ENCODE measurements at regions not wholly inside any gene's neighbourhood (a gene's known extent, or its start where the extent isn't known, plus 50 kb on each side); places are given as distances from the start of the nearest gene placed in this dataset.

DNA sequence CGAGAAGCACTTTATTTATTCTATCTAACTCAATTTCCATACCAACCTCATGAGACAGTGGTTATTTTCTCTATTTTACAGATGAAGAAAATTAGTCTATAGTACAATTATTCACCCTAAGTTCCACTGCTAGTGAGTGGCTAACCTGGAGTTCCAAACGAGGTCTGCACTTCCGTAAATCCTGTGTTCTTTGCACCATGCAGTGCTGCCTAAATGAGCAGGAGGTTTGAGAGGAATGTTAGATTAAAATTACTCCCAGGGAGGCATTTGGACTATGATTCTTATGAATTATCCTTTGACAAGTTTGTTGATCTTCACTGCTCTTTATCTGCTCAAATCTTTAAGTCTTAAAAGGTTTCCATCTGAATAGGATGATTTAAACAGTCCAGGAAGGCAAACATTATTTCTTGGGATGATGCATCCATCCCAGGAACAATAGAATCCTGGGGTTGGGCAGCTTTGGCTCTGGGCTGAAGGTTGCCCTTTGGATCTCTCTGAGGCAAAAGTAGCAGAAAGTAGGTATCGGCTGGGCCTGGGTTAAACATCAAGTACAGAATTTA lies 400.8 kb downstream of the REEP3 start:
- TF ChIP-seq, protein P1, sequence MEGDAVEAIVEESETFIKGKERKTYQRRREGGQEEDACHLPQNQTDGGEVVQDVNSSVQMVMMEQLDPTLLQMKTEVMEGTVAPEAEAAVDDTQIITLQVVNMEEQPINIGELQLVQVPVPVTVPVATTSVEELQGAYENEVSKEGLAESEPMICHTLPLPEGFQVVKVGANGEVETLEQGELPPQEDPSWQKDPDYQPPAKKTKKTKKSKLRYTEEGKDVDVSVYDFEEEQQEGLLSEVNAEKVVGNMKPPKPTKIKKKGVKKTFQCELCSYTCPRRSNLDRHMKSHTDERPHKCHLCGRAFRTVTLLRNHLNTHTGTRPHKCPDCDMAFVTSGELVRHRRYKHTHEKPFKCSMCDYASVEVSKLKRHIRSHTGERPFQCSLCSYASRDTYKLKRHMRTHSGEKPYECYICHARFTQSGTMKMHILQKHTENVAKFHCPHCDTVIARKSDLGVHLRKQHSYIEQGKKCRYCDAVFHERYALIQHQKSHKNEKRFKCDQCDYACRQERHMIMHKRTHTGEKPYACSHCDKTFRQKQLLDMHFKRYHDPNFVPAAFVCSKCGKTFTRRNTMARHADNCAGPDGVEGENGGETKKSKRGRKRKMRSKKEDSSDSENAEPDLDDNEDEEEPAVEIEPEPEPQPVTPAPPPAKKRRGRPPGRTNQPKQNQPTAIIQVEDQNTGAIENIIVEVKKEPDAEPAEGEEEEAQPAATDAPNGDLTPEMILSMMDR (IDR thresholded peaks at IDR 0.05; ENCODE audit: borderline replicate concordance, control extremely low read depth, extremely low read depth, insufficient read depth, missing control alignments), result no peak
- no peak for DNase-seq (ENCODE audit: low spot score)
- in situ Hi-C loops (cut with MboI; ENCODE audit: low sequenced_read_pairs, unreplicated experiment), result no loop called here

DNA sequence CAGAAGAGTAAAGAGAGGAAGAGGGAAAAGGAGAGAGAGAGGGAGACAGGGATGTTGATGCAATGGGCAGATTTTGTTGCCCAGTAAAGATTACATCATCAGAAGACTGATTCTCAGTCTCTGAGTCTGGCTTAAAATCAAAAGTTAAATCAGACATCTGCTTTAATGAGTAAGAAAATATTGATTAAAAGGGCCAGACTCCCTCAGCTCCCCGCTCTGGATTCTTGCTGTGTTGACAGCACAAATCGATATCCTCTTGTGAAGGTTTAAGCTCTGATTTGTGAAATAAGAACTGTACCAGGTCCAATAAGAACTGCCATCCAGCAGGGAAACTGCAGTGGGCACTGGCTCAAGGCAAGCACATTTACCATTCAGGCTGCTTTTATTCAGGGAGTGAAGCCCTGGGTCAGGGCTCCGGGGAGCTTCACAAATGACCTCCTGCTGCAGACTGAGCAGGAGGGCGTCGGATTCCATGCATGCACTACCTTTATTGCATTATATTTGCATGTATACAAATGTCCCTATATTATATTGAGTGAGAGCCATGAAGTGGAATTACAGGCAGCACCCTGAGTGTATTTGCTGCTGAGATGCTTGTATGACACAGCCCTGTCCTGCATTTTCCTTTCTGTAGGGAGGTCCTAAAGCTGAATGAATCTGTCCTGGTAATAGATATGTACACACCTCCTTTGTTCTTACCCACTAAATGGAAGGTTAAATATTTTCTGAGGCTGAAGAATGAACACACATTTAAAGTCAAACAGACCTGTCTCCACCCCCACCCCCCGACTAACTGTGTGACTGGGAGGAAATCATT lies 401.5 kb downstream of the REEP3 start:
- TF ChIP-seq, protein P1 (IDR thresholded peaks at IDR 0.05; ENCODE audit: borderline replicate concordance, control extremely low read depth, extremely low read depth, insufficient read depth, missing control alignments), result no peak
- in situ Hi-C loops (cut with MboI; ENCODE audit: low sequenced_read_pairs, unreplicated experiment), result no loop called here
- no peak for DNase-seq (ENCODE audit: low spot score)

DNA sequence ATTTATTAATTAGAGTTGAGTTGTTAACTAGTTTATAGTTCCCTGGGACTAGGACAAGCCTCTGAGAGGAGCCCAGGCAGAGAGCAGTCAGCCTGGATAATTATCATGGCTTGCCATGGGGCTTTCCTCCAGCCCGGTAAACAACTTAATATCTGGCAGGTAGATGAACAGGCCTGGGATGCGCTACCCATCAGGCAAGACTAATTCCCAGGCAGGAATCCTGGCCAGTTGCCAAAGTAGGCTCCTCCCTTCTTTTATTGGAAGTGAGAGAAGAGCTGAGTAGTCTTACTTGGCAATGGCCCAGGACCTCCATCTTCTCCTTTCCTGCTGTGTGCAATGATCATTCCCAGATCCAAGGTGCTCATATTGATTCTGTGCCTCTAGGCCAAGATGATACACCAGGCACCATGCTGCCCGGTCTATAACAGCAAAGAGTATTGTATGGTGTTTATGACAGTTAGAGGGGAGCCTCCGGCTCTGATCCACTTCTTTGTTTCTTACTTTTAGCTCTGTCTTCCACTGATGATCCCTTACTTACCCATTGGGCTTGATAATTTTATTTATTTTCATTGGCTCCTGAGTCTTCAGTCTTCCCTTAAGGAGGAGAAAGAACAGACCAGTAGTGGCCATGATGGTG lies 408.7 kb downstream of the REEP3 start:
- TF ChIP-seq, protein P1 (IDR thresholded peaks at IDR 0.05; ENCODE audit: borderline replicate concordance, control extremely low read depth, extremely low read depth, insufficient read depth, missing control alignments), result no peak
- DNase-seq (ENCODE audit: low spot score), result no peak
- in situ Hi-C loops (cut with MboI; ENCODE audit: low sequenced_read_pairs, unreplicated experiment), result no loop called here

DNA sequence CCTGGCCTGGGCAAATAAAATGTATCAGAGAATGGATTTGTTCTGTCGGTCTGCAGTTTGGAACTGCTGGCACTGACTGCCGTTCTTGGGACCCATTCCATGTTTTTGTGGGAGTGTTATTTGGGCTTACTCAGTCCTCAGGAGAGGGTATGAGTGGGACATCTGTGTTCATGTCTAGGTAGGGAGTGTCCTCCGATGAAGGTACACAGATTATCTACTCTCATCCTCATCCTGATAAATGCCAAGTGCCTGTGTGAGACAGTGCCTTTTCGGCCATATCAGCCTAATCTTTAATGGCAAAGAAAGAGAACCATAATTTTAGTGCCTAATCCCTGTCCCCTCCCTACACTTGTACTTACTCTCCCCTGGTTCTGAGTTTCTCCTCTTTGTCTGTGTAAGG lies 409.4 kb downstream of the REEP3 start:
- TF ChIP-seq, protein P1 (IDR thresholded peaks at IDR 0.05; ENCODE audit: borderline replicate concordance, control extremely low read depth, extremely low read depth, insufficient read depth, missing control alignments), result no peak
- no peak for DNase-seq (ENCODE audit: low spot score)
- in situ Hi-C loops (cut with MboI; ENCODE audit: low sequenced_read_pairs, unreplicated experiment), result no loop called here

DNA sequence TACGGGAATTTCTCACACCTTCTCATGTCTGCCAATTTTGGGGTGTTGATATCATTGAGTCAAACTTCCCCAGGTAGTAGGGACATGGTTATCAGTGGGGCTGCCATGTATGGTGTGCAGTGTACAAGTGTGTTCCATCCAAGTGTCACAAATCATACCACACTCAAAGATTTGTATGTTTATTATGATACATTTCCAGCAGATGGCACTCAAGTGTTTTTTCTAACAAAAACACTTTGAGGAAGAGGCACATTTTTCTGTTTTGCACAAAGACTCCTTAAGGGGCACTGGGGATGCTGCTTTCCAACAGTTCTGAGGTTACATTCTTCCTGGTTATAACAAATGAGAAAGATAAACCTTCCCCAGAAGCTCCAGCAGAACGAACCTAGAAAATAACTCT lies 414.5 kb downstream of the REEP3 start:
- DNase-seq (ENCODE audit: low spot score), result peak; percentile 7
- in situ Hi-C loops (cut with MboI; ENCODE audit: low sequenced_read_pairs, unreplicated experiment), result no loop called here
- TF ChIP-seq, protein P1 (IDR thresholded peaks at IDR 0.05; ENCODE audit: borderline replicate concordance, control extremely low read depth, extremely low read depth, insufficient read depth, missing control alignments), result no peak

DNA sequence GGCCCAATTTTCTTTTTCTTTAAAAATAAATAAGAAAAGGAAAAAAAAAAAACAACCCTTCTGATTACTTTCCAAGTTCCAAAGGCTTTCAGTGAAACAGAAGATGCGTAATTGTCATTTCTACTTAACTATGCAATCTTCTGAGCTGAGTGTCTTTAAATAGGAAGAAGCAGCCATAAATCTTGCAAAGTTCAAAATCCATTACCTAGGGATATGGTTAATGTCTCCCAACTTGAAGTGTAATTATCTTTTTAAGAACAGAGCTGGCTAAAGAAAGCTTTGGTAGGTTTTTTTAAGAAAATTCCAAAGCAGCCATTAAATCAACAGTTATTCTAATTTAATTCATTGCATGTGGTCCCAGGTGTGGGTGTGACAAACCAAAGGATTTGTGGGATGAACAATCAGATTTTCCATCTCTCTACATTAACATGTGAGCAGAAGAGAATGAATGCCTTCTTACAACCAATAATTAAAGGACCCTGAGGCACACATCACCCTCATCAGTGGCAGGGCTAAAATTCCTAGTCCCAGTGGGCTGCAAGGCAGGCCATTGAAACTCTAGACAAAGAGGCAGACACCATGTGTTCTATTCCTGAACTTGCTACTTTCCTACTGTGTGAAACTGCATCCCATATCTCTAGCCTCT lies 419.2 kb downstream of the REEP3 start:
- no peak for DNase-seq (ENCODE audit: low spot score)
- in situ Hi-C loops (cut with MboI; ENCODE audit: low sequenced_read_pairs, unreplicated experiment), result no loop called here
- TF ChIP-seq, protein P1 (IDR thresholded peaks at IDR 0.05; ENCODE audit: borderline replicate concordance, control extremely low read depth, extremely low read depth, insufficient read depth, missing control alignments), result no peak

All from GM13976 (cell line).